ENCODE measurements at regions not wholly inside any gene's neighbourhood (a gene's known extent, or its start where the extent isn't known, plus 50 kb on each side); places are given as distances from the start of the nearest gene placed in this dataset.

GRCh38 chr17:70527364-70527888 is 358.1 kb downstream of the KCNJ2 start:
- CTCF ChIA-PET: no interaction called here
- no peak for DNase-seq (ENCODE audit: low spot score)
- no peaks in the 10 kb centered on the region; the same call in 1 of the 2 replicates for H3K9me3 Mint-ChIP-seq
- no peak for ATAC-seq
- peaks cover 13% of the 10 kb centered on the region for H3K4me1 Mint-ChIP-seq
- no peak overlapping the region for H3K27ac Mint-ChIP-seq
- no peaks in the 10 kb centered on the region for H3K36me3 Mint-ChIP-seq
- POLR2A ChIA-PET: interaction anchor here (0.5 kb wide), 1 partner anchor 218 kb away, joined by 3 read pairs; no protein-coding TSS in a partner anchor
- no peak for TF ChIP-seq ZNF232 (CRISPR knock-in tag; IDR thresholded peaks at IDR 0.05)
- no peak for TF ChIP-seq ZNF671 (CRISPR knock-in tag; IDR thresholded peaks at IDR 0.05)
- TF ChIP-seq TCF7 (CRISPR knock-in tag; IDR thresholded peaks at IDR 0.05; ENCODE audit: low read depth): no peak
- no peak for TF ChIP-seq ESRRA (CRISPR knock-in tag; IDR thresholded peaks at IDR 0.05; ENCODE audit: borderline replicate concordance)
- H3K27me3 Mint-ChIP-seq (ENCODE audit: low read depth): no peaks in the 10 kb centered on the region; the same call in 1 of the 2 replicates
- no peak overlapping the region for H3K4me3 Mint-ChIP-seq

DNA sequence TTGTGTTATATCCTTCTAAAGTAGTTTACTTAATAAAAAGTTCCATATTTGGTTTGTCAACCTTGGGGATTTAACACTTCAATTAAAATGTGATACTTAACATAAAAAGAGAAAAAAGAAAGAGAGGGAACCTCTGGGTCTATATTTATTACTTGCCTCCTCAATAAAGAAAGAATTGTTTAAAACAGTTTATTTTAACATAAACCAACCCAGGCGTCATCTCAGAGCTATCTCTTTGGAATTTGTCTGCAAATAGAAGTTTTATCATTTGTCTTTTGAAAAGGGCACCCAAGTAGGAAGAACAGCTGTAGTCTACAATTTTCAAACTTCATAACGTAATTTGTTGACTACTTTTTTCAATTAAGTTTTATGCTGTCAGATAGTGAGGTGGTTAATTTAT is 364.1 kb downstream of the KCNJ2 start:
- ATAC-seq: no peak
- H3K4me1 Mint-ChIP-seq: peaks cover 21% of the 10 kb centered on the region
- ChIA-PET CTCF (no interaction called here), POLR2A (no interaction called here)
- H3K9me3 Mint-ChIP-seq: peaks cover 10% of the 10 kb centered on the region
- TF ChIP-seq GABPB1 (CRISPR knock-in tag; IDR thresholded peaks at IDR 0.05) (no peak), SMAD3 (CRISPR knock-in tag; IDR thresholded peaks at IDR 0.05; ENCODE audit: borderline replicate concordance) (no peak), ZNF232 (CRISPR knock-in tag; IDR thresholded peaks at IDR 0.05) (no peak), ESRRA (CRISPR knock-in tag; IDR thresholded peaks at IDR 0.05; ENCODE audit: borderline replicate concordance) (no peak)
- TF ChIP-seq, protein P1, sequence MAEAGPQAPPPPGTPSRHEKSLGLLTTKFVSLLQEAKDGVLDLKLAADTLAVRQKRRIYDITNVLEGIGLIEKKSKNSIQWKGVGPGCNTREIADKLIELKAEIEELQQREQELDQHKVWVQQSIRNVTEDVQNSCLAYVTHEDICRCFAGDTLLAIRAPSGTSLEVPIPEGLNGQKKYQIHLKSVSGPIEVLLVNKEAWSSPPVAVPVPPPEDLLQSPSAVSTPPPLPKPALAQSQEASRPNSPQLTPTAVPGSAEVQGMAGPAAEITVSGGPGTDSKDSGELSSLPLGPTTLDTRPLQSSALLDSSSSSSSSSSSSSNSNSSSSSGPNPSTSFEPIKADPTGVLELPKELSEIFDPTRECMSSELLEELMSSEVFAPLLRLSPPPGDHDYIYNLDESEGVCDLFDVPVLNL (CRISPR knock-in tag; IDR thresholded peaks at IDR 0.05; ENCODE audit: borderline replicate concordance, low read depth): no peak
- no peak overlapping the region for H3K4me3 Mint-ChIP-seq
- no peak overlapping the region for H3K27ac Mint-ChIP-seq
- H3K27me3 Mint-ChIP-seq (ENCODE audit: low read depth): no peaks in the 10 kb centered on the region
- no peak for DNase-seq (ENCODE audit: low spot score)
- no peaks in the 10 kb centered on the region; the same call in 1 of the 2 replicates for H3K36me3 Mint-ChIP-seq

GRCh38 chr17:70535986-70536385 is 366.7 kb downstream of the KCNJ2 start:
- DNase-seq (ENCODE audit: low spot score): no peak
- Mint-ChIP-seq H3K27me3 (ENCODE audit: low read depth) (no peaks in the 10 kb centered on the region), H3K4me1 (peaks cover 32% of the 10 kb centered on the region), H3K4me3 (no peak overlapping the region), H3K27ac (no peak overlapping the region), H3K9me3 (peaks cover 10% of the 10 kb centered on the region), H3K36me3 (no peaks in the 10 kb centered on the region; the same call in 1 of the 2 replicates)
- ChIA-PET CTCF (no interaction called here), POLR2A (no interaction called here)
- TF ChIP-seq, protein P1 (CRISPR knock-in tag; IDR thresholded peaks at IDR 0.05; ENCODE audit: borderline replicate concordance, low read depth): no peak
- no peak for TF ChIP-seq NR3C1 (CRISPR knock-in tag; conservative IDR thresholded peaks at IDR 0.05; ENCODE audit: low read depth)
- no peak for ATAC-seq

DNA sequence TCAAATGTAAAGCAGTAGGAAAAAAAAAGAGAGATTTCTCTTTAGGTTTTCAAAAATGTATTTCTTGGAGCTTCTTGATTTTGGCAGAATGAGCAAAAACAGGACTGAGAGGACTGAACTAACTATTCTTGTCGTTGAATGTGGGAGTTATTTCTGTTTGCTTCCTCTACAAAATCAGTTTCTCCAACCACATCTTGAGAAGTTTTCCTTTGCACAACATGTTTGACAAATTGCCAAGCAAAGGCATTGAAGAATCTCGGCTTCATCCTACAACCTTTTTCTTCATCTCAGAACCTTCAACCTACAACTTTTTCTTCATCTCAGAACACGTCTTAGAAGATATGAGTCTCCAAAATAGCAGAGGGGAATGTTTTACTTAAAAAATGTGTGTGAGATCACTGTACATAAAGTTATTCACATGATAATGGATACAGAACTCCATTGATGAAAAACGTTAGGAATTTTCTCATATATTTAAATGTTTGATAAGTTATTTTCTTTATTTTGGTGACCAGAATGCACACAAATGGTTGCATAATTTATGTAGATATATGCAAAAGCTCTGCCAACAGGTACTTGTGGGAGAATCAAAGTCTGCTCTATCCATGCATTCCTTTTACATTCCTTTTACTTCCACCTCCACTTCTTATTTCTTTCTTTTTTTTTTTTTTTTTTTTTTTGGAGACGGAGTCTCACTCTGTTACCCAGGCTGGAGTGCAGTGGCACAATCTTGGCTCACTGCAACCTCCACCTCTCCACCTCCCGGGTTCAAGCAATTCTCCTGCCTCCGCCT is 370.0 kb downstream of the KCNJ2 start:
- POLR2A ChIA-PET: interaction anchor here (0.7 kb wide), 1 partner anchor 380 kb away, joined by 3 read pairs; no protein-coding TSS in a partner anchor
- peaks cover 33% of the 10 kb centered on the region for H3K4me1 Mint-ChIP-seq
- no peak overlapping the region; the same call in 1 of the 2 replicates for H3K4me3 Mint-ChIP-seq
- DNase-seq (ENCODE audit: low spot score) (no peak), ATAC-seq (peak; percentile 82)
- no peaks in the 10 kb centered on the region for H3K27me3 Mint-ChIP-seq (ENCODE audit: low read depth)
- CTCF ChIA-PET: no interaction called here
- H3K36me3 Mint-ChIP-seq: no peaks in the 10 kb centered on the region; the same call in 1 of the 2 replicates
- peak overlapping the region; percentile 94 for H3K27ac Mint-ChIP-seq
- peaks cover 11% of the 10 kb centered on the region for H3K9me3 Mint-ChIP-seq
- no peak for TF ChIP-seq PRRX2 (CRISPR knock-in tag; IDR thresholded peaks at IDR 0.05)
- TF ChIP-seq ZNF512 (CRISPR knock-in tag; IDR thresholded peaks at IDR 0.05; ENCODE audit: borderline replicate concordance): no peak
- TF ChIP-seq ZNF219 (CRISPR knock-in tag; IDR thresholded peaks at IDR 0.05; ENCODE audit: borderline replicate concordance): no peak
- TF ChIP-seq ATF2 (CRISPR knock-in tag; IDR thresholded peaks at IDR 0.05; ENCODE audit: borderline replicate concordance, low read depth): no peak
- TF ChIP-seq ESRRA (CRISPR knock-in tag; IDR thresholded peaks at IDR 0.05; ENCODE audit: borderline replicate concordance): no peak
- no peak for TF ChIP-seq IRF2 (CRISPR knock-in tag; IDR thresholded peaks at IDR 0.05; ENCODE audit: borderline replicate concordance, low read depth)
- no peak for TF ChIP-seq NFE2L1 (CRISPR knock-in tag; IDR thresholded peaks at IDR 0.05)
- TF ChIP-seq ETV6 (CRISPR knock-in tag; IDR thresholded peaks at IDR 0.05): no peak
- TF ChIP-seq SMAD4 (CRISPR knock-in tag; IDR thresholded peaks at IDR 0.05): no peak
- no peak for TF ChIP-seq E2F5 (CRISPR knock-in tag; IDR thresholded peaks at IDR 0.05)
- TF ChIP-seq ZNF423 (CRISPR knock-in tag; IDR thresholded peaks at IDR 0.05): no peak
- no peak for TF ChIP-seq ZBTB21 (CRISPR knock-in tag; IDR thresholded peaks at IDR 0.05; ENCODE audit: borderline replicate concordance)
- TF ChIP-seq KAT7 (CRISPR knock-in tag; IDR thresholded peaks at IDR 0.05; ENCODE audit: borderline replicate concordance): no peak
- no peak for TF ChIP-seq TCF7 (CRISPR knock-in tag; IDR thresholded peaks at IDR 0.05; ENCODE audit: low read depth)
